HUES48 (cell line): ENCODE measurements at regions not wholly inside any gene's neighbourhood (a gene's known extent, or its start where the extent isn't known, plus 50 kb on each side); places are given as distances from the start of the nearest gene placed in this dataset.
"Not testable (repeated sequence)": the region's sequence is repeated elsewhere in the genome, so short reads cannot be mapped to it uniquely, and the experiment has no call there.

Experiments used
- H3K27ac ChIP-seq: one replicate; pipeline ENCODE4 v1.7.0; 2013; ENCODE audit warnings: low read depth, low read length, inconsistent platforms
- H3K27me3 ChIP-seq: 2 replicates; pipeline ENCODE4 v1.6.1; 2013; ENCODE audit warnings: mild to moderate bottlenecking, low read length; ENCODE audit not compliant: control insufficient read depth, insufficient read depth
- H3K36me3 ChIP-seq: 2 replicates; pipeline ENCODE4 v1.6.1; 2013; ENCODE audit warnings: low read length; ENCODE audit not compliant: control insufficient read depth, insufficient read depth
- H3K4me1 ChIP-seq: 2 replicates; pipeline ENCODE4 v1.6.1; 2013; ENCODE audit warnings: mild to moderate bottlenecking, low read length; ENCODE audit not compliant: control insufficient read depth, insufficient read depth
- H3K4me3 ChIP-seq: 2 replicates; pipeline ENCODE4 v1.5.1; 2013; ENCODE audit warnings: mild to moderate bottlenecking, low read depth, low read length
- H3K9ac ChIP-seq: 2 replicates; pipeline ENCODE4 v1.6.1; 2013; ENCODE audit warnings: mild to moderate bottlenecking, low read depth, low read length, moderate library complexity
- H3K9me3 ChIP-seq: 2 replicates; pipeline ENCODE4 v1.6.1; 2013; ENCODE audit warnings: low read length; ENCODE audit not compliant: control insufficient read depth, insufficient read depth

- H3K4me3 ChIP-seq, H3K27ac ChIP-seq, H3K27me3 ChIP-seq, H3K4me1 ChIP-seq, H3K9ac ChIP-seq, H3K36me3 ChIP-seq: not testable (repeated sequence)
- H3K9me3 ChIP-seq = peaks cover 55% of the 10 kb centered on the region
These were observed 3897.5 kb upstream of the OR11H1 start for GRCh38 chr22:11630386-11631084.
